ENCODE measurements at regions not wholly inside any gene's neighbourhood (a gene's known extent, or its start where the extent isn't known, plus 50 kb on each side); places are given as distances from the start of the nearest gene placed in this dataset.

DNA sequence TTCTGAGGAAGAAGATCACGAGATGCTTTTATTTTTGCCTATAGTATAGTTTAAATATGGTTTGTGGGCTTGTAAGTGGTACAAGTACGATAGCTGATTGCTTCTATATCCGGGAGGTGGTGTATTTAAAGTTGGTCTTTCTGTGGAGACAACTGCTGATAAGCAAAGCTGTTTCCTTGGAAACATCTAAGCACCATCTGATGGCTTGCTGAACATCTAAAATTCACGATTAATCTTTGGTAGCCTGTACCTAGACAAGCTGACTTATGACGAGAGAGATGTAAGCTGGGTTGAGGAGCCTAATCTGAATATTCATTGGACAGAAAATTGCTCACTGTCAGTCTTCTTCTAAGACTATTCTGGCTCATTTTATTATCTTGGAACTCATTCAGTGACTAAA lies 74.6 kb upstream of the NWD2 start:
- DNase-seq (ENCODE audit: low read depth in 2 of 3, low spot score in 1 of 3), result no peak

DNA sequence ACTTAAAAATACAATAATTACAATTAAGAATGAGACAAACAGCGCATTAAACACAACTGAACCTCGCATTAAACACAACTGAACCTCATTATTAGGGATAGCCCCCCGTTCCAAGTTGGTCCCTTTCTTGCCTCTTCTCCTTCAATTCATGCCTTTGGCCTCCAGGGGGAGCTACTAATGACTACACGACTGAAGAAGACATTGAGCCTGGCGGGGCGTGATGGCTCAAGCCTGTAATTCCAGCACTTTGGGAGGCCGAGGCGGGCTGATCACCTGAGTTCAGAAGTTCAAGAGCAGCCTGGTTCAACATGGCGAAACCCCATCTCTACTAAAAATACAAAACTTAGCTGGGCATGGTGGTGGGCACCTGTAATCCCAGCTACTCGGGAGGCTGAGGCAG lies 56.4 kb upstream of the NWD2 start:
- DNase-seq (ENCODE audit: low read depth in 2 of 3, low spot score in 1 of 3), result no peak

All from stimulated activated CD4-positive, alpha-beta T cell treated with anti-CD3 and anti-CD28 coated beads, Interleukin-12 subunit alpha, Interleukin-12 subunit beta, amount 100 ng/mL, for 48 hours (primary cell).